IPS-NIHi7 (cell line): ENCODE measurements at regions not wholly inside any gene's neighbourhood (a gene's known extent, or its start where the extent isn't known, plus 50 kb on each side); places are given as distances from the start of the nearest gene placed in this dataset.
A peak's percentile ranks its signal among the peaks of the same experiment; 100 is the strongest.

Experiments
- DNase-seq: peaks from one replicate; pipeline ENCODE4 v3.0.0; 2012; ENCODE audit warnings: mixed read lengths; ENCODE audit errors: extremely low spot score

GRCh38 chr15:97592778-97593177 is 367.7 kb upstream of the ARRDC4 start:
- no peak for DNase-seq

- DNase-seq: no peak
Measured at GRCh38 chr15:97597801-97598200, 362.7 kb upstream of the ARRDC4 start.

GRCh38 chr15:97598353-97598798 is 362.1 kb upstream of the ARRDC4 start:
- no peak for DNase-seq

- no peak for DNase-seq
Measured at GRCh38 chr15:97600190-97600589, 360.3 kb upstream of the ARRDC4 start.

DNA sequence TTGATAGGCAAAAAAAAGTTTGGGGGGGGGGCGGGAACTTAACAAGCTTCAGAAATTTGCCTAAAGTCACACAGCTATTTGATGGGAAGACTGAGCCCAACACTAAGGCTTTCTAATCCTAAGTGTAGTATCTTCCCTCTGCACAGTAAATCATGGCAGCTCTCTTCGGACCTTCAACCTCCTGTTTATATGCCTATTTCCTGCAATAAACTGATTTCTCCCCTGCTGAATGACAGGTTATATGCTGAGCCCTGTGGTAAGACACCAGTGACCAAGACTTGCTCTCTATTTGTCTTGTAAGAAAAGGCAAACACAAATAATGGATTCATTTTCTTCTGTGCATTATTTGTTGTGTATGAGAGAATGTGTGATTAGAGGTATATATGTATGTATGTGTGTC is 355.8 kb upstream of the ARRDC4 start:
- no peak for DNase-seq

- no peak for DNase-seq
Measured at GRCh38 chr15:97615114-97615513, 345.4 kb upstream of the ARRDC4 start.

GRCh38 chr15:97623091-97623661 is 337.3 kb upstream of the ARRDC4 start:
- DNase-seq: peak; percentile 21

- no peak for DNase-seq
Measured at GRCh38 chr15:97627634-97628033, 332.9 kb upstream of the ARRDC4 start.

GRCh38 chr15:97645758-97646157 is 314.7 kb upstream of the ARRDC4 start:
- no peak for DNase-seq

DNA sequence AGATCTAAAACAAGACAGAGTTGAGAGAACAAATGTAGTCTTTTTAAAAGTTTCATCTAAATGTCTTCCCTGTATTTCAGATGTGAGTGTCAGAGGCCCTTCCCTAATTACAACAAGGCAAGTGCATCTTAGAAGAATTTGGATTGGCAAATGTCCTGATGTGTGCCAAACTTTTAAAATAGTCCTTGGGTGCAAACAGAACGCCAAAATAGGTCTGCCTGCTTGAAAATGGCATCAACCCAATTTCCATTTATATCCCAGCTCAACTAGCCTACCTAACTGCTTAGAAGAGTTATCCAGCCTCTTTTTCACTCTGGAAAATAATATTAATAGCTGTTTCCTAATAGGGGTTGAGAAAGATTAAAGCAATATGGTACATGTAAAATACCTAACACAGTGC is 311.8 kb upstream of the ARRDC4 start:
- no peak for DNase-seq

GRCh38 chr15:97652041-97652440 is 308.5 kb upstream of the ARRDC4 start:
- no peak for DNase-seq

DNA sequence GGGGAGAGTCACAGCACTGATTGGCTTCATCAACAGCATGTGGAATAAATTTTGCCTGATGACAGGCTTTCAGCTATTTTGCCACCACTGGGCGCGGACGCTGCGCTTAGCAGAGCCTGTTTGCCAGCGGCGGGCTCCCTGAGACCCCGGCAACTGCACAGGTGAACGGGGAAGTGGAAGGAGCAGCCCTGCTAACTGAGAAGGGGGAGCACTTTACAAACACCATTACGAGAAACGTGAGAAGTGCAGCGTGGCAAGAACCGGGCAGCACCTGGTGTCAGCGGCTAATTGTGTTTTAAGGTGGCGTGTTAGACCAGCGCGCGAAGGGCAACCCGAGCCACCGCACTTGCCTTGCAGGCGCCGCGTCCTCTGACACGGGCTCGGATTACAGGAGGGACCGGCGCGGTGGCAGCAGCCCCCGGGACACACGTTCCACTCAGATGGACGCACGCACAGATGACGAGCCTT is 307.8 kb upstream of the ARRDC4 start:
- peak; percentile 35 for DNase-seq

GRCh38 chr15:97653896-97654295 is 306.6 kb upstream of the ARRDC4 start:
- DNase-seq: no peak

GRCh38 chr15:97654481-97655076 is 305.9 kb upstream of the ARRDC4 start:
- DNase-seq: no peak

DNA sequence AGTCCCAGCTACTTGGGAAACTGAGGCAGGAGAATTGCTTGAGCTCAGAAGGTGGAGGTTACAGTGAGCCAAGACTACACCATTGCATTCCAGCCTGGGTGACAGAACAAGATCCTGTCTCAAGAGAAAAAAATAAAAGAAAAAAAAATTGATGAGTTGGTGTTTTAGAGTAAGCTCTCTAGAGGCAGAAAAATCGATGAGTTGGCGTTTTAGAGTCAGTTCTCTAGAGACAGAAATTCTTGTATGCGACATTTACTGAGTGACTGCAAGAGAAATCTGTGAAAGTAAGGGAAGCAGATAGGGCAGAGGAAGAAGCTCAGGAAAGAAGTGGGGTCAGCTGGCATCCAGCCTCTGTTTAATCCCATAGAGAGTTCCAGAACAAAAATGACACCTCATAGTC is 298.7 kb upstream of the ARRDC4 start:
- DNase-seq: no peak

DNA sequence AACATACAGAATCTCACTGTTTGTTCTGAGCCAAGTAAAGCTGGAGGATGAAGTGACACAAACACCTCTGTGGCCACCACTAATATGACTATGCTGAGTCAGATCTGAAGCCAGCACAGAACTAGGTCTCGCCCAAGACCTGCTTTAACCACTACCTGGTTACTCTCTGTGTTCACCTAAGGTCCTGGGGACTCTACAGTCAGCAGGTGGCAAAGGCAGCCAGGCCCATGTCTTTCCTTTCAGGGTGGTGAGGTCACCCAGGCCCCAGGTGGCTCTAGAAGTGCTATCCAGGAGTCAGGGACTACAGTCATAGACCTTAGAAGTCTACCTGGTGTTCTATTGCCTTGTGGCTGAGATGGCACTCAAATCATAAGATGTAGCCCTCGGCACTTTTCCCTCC is 287.9 kb upstream of the ARRDC4 start:
- no peak for DNase-seq

DNA sequence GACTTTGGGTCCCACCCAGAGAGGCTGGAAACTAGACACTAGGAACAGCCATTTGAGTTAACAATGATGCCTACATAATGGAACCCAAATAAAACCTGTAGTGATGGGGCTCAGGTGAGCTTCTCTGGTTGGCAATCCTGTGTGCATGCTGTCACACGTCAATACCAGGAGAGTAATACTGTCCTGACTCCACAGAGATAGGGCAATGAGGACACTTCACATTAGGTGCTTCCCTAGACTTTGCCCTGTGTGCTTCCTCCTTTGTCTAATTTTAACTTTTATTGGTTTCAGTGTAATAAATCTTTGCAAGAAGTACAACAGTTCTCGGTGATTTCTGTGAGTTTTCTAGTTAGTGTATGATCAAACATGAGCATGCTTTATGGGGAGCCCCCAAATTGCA is 281.8 kb upstream of the ARRDC4 start:
- DNase-seq: no peak

DNA sequence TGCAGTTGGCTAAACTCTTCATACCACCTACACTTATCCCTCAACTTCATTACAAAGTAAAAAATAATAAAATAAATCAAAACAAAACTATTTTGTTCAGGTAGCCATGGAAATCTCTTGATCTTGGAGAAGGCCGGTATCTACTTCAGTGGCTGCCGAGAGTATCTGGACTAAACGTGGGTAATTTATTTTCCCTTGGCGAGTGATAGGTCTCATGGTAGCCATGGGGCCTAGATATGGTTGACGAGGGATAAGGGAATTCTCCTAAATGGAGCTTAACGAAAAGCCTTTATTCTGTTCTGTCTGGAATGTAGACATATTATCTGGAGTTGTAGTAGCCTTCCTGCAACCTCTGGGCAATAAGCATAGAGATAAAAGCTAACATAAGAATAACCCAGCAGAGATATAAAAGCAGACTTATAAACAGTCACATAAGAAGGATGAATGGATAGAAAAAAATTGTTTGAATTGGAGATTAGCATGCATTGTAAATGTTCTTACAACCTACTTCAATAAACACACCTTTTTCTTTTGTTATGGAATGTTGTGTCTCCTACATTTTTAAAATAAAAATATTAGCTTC is 281.3 kb upstream of the ARRDC4 start:
- no peak for DNase-seq

DNA sequence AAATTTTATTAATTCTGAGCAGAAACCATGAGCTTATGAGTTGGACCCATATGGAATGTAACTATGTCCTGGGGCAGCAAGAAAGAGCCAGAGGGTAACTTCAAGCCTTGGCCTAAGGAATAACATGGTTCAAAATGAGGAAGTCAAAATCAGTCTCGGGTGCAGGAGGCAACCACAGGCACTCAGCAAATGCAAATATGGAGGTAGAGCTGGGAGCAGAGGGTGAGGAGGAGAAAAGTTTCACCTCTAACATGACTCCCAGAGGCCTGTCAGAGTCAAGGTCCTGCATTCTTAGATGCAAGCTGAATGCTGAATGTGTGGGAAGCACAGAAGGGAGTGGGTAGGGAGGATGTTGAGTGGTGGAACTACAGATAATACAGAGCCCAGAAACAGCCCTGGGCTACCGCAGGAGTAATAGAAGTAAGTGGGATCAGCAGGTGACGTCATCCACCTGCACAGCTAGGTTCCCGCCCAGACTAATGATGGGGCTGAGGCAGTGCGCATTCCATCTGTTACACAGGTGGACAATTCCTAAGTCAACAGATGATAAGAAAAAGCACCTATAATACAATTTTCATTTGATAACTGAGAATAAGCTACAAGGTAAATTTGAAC is 279.8 kb upstream of the ARRDC4 start:
- DNase-seq: no peak

DNA sequence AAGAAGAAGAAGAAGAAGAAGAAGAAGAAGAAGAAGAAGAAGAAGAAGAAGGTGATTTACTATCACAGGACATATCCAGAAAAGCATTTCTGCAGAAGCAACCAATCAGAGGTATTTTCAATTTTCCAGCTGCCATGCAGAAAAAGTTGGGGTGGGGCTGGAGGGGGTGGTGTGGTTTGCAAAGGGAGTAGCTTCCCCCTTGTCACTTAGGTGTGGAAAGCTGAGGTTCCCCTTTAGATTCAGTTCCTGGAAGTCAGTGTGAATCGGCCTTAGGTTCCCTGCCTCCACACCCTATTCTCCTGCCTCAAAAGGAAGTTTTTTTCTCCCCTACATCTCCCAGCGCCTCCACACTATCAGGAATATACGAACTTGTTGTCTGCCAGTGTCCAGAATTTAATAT is 276.7 kb upstream of the ARRDC4 start:
- DNase-seq: no peak

GRCh38 chr15:97684249-97684648 is 276.3 kb upstream of the ARRDC4 start:
- DNase-seq: no peak

DNA sequence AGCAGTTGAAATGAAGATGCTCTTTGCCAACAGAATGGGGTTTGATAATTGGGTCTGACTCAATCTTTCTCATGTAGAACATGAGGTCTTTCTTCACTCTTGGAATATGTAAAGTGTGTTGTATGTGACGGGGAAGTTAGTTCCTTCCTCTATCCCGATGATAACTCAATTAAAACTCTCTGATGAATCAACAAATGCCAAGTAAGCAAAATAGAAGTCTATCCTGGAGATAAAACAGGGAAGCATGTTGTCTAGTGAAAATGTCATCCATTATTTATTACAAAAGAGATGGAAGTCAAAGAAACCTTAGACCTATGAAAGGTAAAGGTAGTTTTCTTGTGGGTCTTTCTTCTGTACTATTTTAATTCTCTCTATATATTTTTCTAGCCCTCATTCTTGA is 274.2 kb upstream of the ARRDC4 start:
- no peak for DNase-seq

GRCh38 chr15:97687654-97688053 is 272.8 kb upstream of the ARRDC4 start:
- DNase-seq: no peak
